ENCODE measurements at regions not wholly inside any gene's neighbourhood (a gene's known extent, or its start where the extent isn't known, plus 50 kb on each side); places are given as distances from the start of the nearest gene placed in this dataset.
"Not testable (repeated sequence)": the region's sequence is repeated elsewhere in the genome, so short reads cannot be mapped to it uniquely, and the experiment has no call there.

DNA sequence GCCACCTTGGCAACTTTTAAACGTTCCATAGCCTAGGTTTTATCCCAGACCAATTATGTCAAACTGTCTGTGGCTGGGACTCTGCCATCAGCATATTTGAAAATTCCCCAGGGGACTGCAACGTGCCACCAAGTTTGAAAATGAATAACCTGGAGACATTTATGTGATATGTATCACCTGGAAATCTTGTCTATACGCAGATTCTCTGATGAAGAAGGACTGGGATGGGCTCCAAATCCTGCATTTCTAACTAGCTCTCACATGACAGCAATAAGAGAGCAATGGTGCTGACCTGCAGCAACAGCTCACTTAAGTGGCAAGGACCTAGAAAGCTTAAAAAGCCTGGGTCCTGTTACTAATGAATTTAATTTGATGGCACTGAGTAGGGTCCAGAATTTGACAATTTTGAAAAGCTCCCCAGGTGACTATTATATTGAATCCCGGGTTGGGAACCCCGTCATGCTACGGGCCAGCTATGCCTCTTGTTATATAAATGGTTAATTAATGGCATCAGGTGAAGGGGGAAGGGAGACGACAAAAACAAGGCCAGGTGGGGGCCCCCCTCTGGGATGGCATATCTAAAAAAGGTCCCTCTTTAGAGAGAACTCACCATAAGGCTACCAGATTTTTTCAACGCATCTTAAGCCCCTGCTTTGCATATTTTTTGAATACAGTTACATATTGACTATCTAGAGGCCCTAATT is 213.7 kb downstream of the ZIC5 start:
- TF ChIP-seq CTCF (IDR thresholded peaks at IDR 0.05; ENCODE audit: low read depth, low read length), result no peak
- no peak for DNase-seq (ENCODE audit: low read depth, low spot score)
- in situ Hi-C loops (cut with HindIII; ENCODE audit: low sequenced_read_pairs), result no loop called here
- H3K4me3 ChIP-seq (ENCODE audit: low read depth, low read length), result no peak overlapping the region

DNA sequence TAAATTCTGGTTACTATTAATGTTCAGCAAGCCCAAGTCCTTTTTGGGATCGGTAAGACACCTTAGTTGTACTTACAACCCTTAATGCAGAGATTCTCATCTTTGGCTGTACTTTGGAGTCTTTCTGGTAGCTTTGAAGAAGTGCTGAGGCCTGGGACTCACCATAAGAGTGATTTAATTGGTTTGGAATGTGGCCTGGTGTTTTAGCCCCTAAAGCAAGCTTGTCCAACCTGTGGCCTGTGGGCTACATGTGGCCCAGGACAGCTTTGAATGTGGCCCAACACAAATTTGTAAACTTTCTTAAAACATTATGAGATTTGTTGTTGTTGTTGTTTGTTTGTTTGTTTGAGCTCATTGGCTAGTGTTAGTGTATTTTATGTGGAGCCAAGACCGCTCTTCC is 215.3 kb downstream of the ZIC5 start:
- TF ChIP-seq CTCF (IDR thresholded peaks at IDR 0.05; ENCODE audit: low read depth, low read length), result no peak
- no peak overlapping the region for H3K4me3 ChIP-seq (ENCODE audit: low read depth, low read length)
- in situ Hi-C loops (cut with HindIII; ENCODE audit: low sequenced_read_pairs), result no loop called here
- DNase-seq (ENCODE audit: low read depth, low spot score), result no peak

DNA sequence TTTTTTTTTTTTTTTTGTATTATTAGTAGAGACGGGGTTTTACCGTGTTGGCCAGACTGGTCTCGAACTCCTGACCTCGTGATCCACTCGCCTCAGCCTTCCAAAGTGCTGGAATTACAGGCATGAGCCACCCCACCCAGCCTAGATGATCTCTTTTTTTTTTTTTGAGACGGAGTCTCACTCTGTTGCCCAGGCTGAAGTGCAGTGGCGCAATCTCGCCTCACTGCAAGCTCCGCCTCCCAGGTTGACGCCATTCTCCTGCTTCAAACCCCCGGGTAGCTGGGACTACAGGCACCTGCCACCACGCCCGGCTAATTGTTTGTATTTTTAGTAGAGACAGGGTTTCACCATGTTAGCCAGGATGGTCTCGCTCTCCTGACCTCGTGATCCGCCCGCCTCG is 216.8 kb downstream of the ZIC5 start:
- DNase-seq (ENCODE audit: low read depth, low spot score); H3K4me3 ChIP-seq (ENCODE audit: low read depth, low read length); in situ Hi-C loops (cut with HindIII; ENCODE audit: low sequenced_read_pairs): not testable (repeated sequence)

DNA sequence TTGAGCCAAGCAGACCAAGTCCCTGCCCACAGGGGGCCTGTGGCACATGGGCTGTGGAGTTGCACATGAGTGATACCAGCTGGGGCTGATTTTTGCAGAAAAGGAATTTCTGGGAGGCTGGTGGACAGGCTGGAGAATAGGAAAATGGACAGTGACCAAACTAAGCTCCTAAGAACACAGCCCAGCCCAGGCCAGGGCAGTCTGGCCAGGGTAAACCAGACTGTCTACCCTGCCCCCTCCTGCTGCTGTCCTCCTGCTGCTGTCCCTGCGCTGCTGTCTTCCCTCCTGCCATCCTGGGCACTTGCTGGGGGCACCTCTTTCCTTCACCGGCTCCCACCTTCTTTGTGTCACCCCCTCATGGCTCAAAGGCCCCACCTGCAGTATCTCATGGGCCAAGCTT is 219.2 kb downstream of the ZIC5 start:
- in situ Hi-C loops (cut with HindIII; ENCODE audit: low sequenced_read_pairs), result no loop called here
- TF ChIP-seq CTCF (IDR thresholded peaks at IDR 0.05; ENCODE audit: low read depth, low read length), result no peak

DNA sequence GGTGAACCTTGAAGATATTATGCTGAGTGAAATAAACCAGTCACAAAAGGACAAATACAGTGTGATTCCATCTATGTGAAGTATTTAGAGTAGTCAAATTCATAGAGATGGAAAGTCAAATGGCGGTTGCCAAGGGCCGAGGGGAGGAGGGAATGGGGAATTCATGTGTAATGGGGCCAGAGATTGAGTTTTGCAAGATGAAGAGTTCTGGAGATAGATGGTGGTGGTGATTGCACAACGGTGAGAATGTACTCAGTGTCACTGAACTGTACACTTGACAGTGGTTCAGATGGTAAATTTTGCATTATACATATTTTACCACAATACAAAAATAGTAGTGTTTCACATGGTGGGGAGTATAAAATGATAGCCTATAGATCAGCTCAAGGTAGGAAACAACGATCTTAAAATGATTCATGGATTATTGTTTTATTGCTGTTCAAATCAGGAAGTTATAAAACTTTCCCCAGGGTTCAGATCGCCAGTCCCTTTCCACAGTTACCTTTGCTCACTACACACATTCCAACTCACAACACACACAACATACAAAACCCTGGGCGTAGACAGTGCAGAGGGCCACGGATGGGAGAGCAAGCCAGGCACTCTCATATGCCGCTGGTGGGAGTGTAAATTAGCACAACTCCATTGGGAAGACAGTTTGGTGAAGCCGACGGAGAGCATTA is 219.9 kb downstream of the ZIC5 start:
- no peak for DNase-seq (ENCODE audit: low read depth, low spot score)
- no peak for TF ChIP-seq CTCF (IDR thresholded peaks at IDR 0.05; ENCODE audit: low read depth, low read length)
- in situ Hi-C loops (cut with HindIII; ENCODE audit: low sequenced_read_pairs), result no loop called here
- no peak overlapping the region for H3K4me3 ChIP-seq (ENCODE audit: low read depth, low read length)

More for the DNA sequence above, 219.2 kb downstream of the ZIC5 start:
- DNase-seq (ENCODE audit: low read depth, low spot score), result no peak
- no peak overlapping the region for H3K4me3 ChIP-seq (ENCODE audit: low read depth, low read length)

GRCh38 chr13:99750951-99751350 is 220.6 kb downstream of the ZIC5 start:
- DNase-seq (ENCODE audit: low read depth, low spot score), result no peak
- no peak overlapping the region for H3K4me3 ChIP-seq (ENCODE audit: low read depth, low read length)
- in situ Hi-C loops (cut with HindIII; ENCODE audit: low sequenced_read_pairs), result no loop called here
- TF ChIP-seq CTCF (IDR thresholded peaks at IDR 0.05; ENCODE audit: low read depth, low read length), result no peak

GRCh38 chr13:99749271-99750019 is 222.1 kb downstream of the ZIC5 start:
- no peak overlapping the region for H3K4me3 ChIP-seq (ENCODE audit: low read depth, low read length)
- in situ Hi-C loops (cut with HindIII; ENCODE audit: low sequenced_read_pairs), result no loop called here
- peak; percentile 3 for DNase-seq (ENCODE audit: low read depth, low spot score)
- TF ChIP-seq CTCF (IDR thresholded peaks at IDR 0.05; ENCODE audit: low read depth, low read length), result no peak
